CD4-positive, alpha-beta T cell treated with Interleukin-6 at 100 ng/mL for 8 hours (primary cell): ENCODE measurements at regions not wholly inside any gene's neighbourhood (a gene's known extent, or its start where the extent isn't known, plus 50 kb on each side); places are given as distances from the start of the nearest gene placed in this dataset.

Source experiments
- DNase-seq: peaks from one replicate; pipeline ENCODE4 v3.0.0-alpha.2; 2020; ENCODE audit warnings: mixed read lengths, low spot score

GRCh38 chr20:9981829-9982228, 53.0 kb upstream of the ANKEF1 start:
- DNase-seq: no peak

GRCh38 chr20:9978397-9979004, 56.3 kb upstream of the ANKEF1 start:
- peak; percentile 63 for DNase-seq

- DNase-seq: no peak
Observed at GRCh38 chr20:9977629-9978028, 57.2 kb upstream of the ANKEF1 start.

GRCh38 chr20:9974324-9974723, 60.5 kb upstream of the ANKEF1 start:
- no peak for DNase-seq

GRCh38 chr20:9971746-9972145, 63.0 kb upstream of the ANKEF1 start:
- DNase-seq: no peak

GRCh38 chr20:9969626-9970025, 65.2 kb upstream of the ANKEF1 start:
- DNase-seq: no peak

- no peak for DNase-seq
Observed at GRCh38 chr20:9968015-9968414, 66.8 kb upstream of the ANKEF1 start.

GRCh38 chr20:9966966-9967365, 67.8 kb upstream of the ANKEF1 start:
- DNase-seq: no peak

- no peak for DNase-seq
Observed at GRCh38 chr20:9963029-9963428, 71.8 kb upstream of the ANKEF1 start.

- DNase-seq: no peak
Observed at GRCh38 chr20:9958693-9959092, 76.1 kb upstream of the ANKEF1 start.

GRCh38 chr20:9955646-9956045, 79.1 kb upstream of the ANKEF1 start:
- DNase-seq: no peak

GRCh38 chr20:9949563-9949962, 85.2 kb upstream of the ANKEF1 start:
- no peak for DNase-seq

GRCh38 chr20:9945408-9945807, 89.4 kb upstream of the ANKEF1 start:
- no peak for DNase-seq

- DNase-seq: no peak
Observed at GRCh38 chr20:9942736-9943135, 92.1 kb upstream of the ANKEF1 start.

- no peak for DNase-seq
Observed at GRCh38 chr20:9940329-9940728, 94.5 kb upstream of the ANKEF1 start.

- DNase-seq: no peak
Observed at GRCh38 chr20:9939231-9939630, 95.6 kb upstream of the ANKEF1 start.

- DNase-seq: no peak
Observed at GRCh38 chr20:9935285-9935684, 96.4 kb upstream of the PAK5 start.

- no peak for DNase-seq
Observed at GRCh38 chr20:9930142-9930541, 91.3 kb upstream of the PAK5 start.

GRCh38 chr20:9928955-9929354, 90.1 kb upstream of the PAK5 start:
- DNase-seq: no peak

- DNase-seq: no peak
Observed at GRCh38 chr20:9928281-9928737, 89.4 kb upstream of the PAK5 start.

- no peak for DNase-seq
Observed at GRCh38 chr20:9927224-9927623, 88.3 kb upstream of the PAK5 start.

GRCh38 chr20:9926476-9926875, 87.6 kb upstream of the PAK5 start:
- no peak for DNase-seq

- DNase-seq: no peak
Observed at GRCh38 chr20:9926007-9926406, 87.1 kb upstream of the PAK5 start.

- DNase-seq: no peak
Observed at GRCh38 chr20:9923648-9924047, 84.8 kb upstream of the PAK5 start.

- DNase-seq: no peak
Observed at GRCh38 chr20:9920866-9921265, 82.0 kb upstream of the PAK5 start.
